ENCODE measurements at regions not wholly inside any gene's neighbourhood (a gene's known extent, or its start where the extent isn't known, plus 50 kb on each side); places are given as distances from the start of the nearest gene placed in this dataset.

GRCh38 chr12:67927324-67927723 lies 61.9 kb upstream of the IFNG-AS1 start:
- H3K4me3 Mint-ChIP-seq: no peak overlapping the region
- H3K27me3 Mint-ChIP-seq: peaks cover 9% of the 10 kb centered on the region
- H3K4me1 Mint-ChIP-seq (ENCODE audit: unreplicated experiment): peaks cover 40% of the 10 kb centered on the region
- DNase-seq (ENCODE audit: extremely low spot score, unreplicated experiment): no peak
- no peaks in the 10 kb centered on the region for H3K36me3 Mint-ChIP-seq
- H3K27ac Mint-ChIP-seq: no peak overlapping the region
- no peaks in the 10 kb centered on the region for H3K9me3 Mint-ChIP-seq
- TF ChIP-seq CTCF (conservative IDR thresholded peaks at IDR 0.05): no peak

GRCh38 chr12:67927815-67928214 lies 61.4 kb upstream of the IFNG-AS1 start:
- Mint-ChIP-seq H3K36me3 (no peaks in the 10 kb centered on the region), H3K27ac (no peak overlapping the region), H3K9me3 (no peaks in the 10 kb centered on the region), H3K4me3 (no peak overlapping the region), H3K27me3 (peaks cover 9% of the 10 kb centered on the region), H3K4me1 (ENCODE audit: unreplicated experiment) (peaks cover 35% of the 10 kb centered on the region)
- TF ChIP-seq CTCF (conservative IDR thresholded peaks at IDR 0.05): no peak
- DNase-seq (ENCODE audit: extremely low spot score, unreplicated experiment): no peak

GRCh38 chr12:67928621-67929383 lies 60.4 kb upstream of the IFNG-AS1 start:
- no peaks in the 10 kb centered on the region for H3K9me3 Mint-ChIP-seq
- H3K4me1 Mint-ChIP-seq (ENCODE audit: unreplicated experiment): peaks cover 25% of the 10 kb centered on the region
- H3K27ac Mint-ChIP-seq: no peak overlapping the region
- TF ChIP-seq CTCF (conservative IDR thresholded peaks at IDR 0.05): no peak
- H3K4me3 Mint-ChIP-seq: no peak overlapping the region
- no peak for DNase-seq (ENCODE audit: extremely low spot score, unreplicated experiment)
- no peaks in the 10 kb centered on the region for H3K36me3 Mint-ChIP-seq
- peaks cover 6% of the 10 kb centered on the region for H3K27me3 Mint-ChIP-seq

GRCh38 chr12:67929384-67929772 lies 59.9 kb upstream of the IFNG-AS1 start:
- DNase-seq (ENCODE audit: extremely low spot score, unreplicated experiment): no peak
- H3K4me1 Mint-ChIP-seq (ENCODE audit: unreplicated experiment): peaks cover 25% of the 10 kb centered on the region
- no peak for TF ChIP-seq CTCF (conservative IDR thresholded peaks at IDR 0.05)
- H3K9me3 Mint-ChIP-seq: no peaks in the 10 kb centered on the region
- H3K27me3 Mint-ChIP-seq: peaks cover 5% of the 10 kb centered on the region
- H3K36me3 Mint-ChIP-seq: no peaks in the 10 kb centered on the region
- no peak overlapping the region for H3K4me3 Mint-ChIP-seq
- H3K27ac Mint-ChIP-seq: no peak overlapping the region

GRCh38 chr12:67937822-67938221 lies 51.4 kb upstream of the IFNG-AS1 start:
- H3K27ac Mint-ChIP-seq: no peak overlapping the region
- no peak for DNase-seq (ENCODE audit: extremely low spot score, unreplicated experiment)
- H3K4me3 Mint-ChIP-seq: no peak overlapping the region
- peaks cover 19% of the 10 kb centered on the region for H3K4me1 Mint-ChIP-seq (ENCODE audit: unreplicated experiment)
- TF ChIP-seq CTCF (conservative IDR thresholded peaks at IDR 0.05): no peak
- H3K27me3 Mint-ChIP-seq: no peaks in the 10 kb centered on the region
- no peaks in the 10 kb centered on the region for H3K36me3 Mint-ChIP-seq
- no peaks in the 10 kb centered on the region for H3K9me3 Mint-ChIP-seq
